AG04449 (cell line): ENCODE measurements at regions not wholly inside any gene's neighbourhood (a gene's known extent, or its start where the extent isn't known, plus 50 kb on each side); places are given as distances from the start of the nearest gene placed in this dataset.

ENCODE experiments used
- CTCF ChIA-PET: fragments of 350-600 bp; formaldehyde crosslinking; extraction: SDS; loops from one replicate; lab custom pipeline; 2021; ENCODE audit warnings: antibody characterized with exemption; lab: Yijun Ruan, JAX
- POLR2A ChIA-PET: fragments of 400-600, 350-600 bp; formaldehyde crosslinking; extraction: SDS; loops from one replicate; lab custom pipeline; 2020; ENCODE audit warnings: antibody characterized with exemption, inconsistent platforms; lab: Yijun Ruan, JAX
- DNase-seq: peaks from one replicate; pipeline ENCODE4 v3.0.0-alpha.2; 2010; ENCODE audit warnings: low read depth, low spot score
- H3K4me3 ChIP-seq: 2 replicates; pipeline ENCODE4 v1.5.1; 2011; ENCODE audit warnings: low read depth, mild to moderate bottlenecking, control low read depth, low read length
- TF ChIP-seq, protein P1 (sequence below): IDR thresholded peaks from one replicate; pipeline ENCODE4 v1.5.1; 2011; ENCODE audit warnings: mild to moderate bottlenecking, moderate library complexity, low read length, control low read depth, inconsistent platforms; ENCODE audit not compliant: insufficient read depth; ENCODE audit errors: missing control alignments

DNA sequence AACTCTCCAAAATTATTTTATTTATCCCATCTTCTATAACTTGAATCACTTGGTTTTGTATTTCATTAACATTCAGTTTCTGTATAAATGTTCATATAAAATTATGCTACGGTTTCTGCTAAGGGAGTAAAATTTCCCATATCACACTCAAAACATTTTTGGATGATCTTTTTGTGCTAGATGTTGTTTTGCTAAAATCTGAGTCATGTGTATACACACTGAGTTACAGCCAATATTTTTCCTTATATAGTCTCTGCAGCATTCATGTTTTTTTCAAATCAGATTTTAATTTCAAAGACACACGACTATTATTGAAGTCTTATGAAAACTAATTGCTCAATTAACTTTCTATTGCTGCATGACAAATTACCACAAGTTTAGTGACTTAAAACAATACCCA lies 54.3 kb upstream of the SLC2A12 start:
- POLR2A ChIA-PET, result no interaction called here
- DNase-seq, result no peak
- TF ChIP-seq, protein P1, sequence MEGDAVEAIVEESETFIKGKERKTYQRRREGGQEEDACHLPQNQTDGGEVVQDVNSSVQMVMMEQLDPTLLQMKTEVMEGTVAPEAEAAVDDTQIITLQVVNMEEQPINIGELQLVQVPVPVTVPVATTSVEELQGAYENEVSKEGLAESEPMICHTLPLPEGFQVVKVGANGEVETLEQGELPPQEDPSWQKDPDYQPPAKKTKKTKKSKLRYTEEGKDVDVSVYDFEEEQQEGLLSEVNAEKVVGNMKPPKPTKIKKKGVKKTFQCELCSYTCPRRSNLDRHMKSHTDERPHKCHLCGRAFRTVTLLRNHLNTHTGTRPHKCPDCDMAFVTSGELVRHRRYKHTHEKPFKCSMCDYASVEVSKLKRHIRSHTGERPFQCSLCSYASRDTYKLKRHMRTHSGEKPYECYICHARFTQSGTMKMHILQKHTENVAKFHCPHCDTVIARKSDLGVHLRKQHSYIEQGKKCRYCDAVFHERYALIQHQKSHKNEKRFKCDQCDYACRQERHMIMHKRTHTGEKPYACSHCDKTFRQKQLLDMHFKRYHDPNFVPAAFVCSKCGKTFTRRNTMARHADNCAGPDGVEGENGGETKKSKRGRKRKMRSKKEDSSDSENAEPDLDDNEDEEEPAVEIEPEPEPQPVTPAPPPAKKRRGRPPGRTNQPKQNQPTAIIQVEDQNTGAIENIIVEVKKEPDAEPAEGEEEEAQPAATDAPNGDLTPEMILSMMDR, result no peak
- no peak overlapping the region for H3K4me3 ChIP-seq
- CTCF ChIA-PET, result interaction anchor here (0.6 to 20.2 kb wide), 7 partner anchors 10 to 834 kb away, joined by 3 to 1249 read pairs (median 9); no protein-coding TSS in a partner anchor

DNA sequence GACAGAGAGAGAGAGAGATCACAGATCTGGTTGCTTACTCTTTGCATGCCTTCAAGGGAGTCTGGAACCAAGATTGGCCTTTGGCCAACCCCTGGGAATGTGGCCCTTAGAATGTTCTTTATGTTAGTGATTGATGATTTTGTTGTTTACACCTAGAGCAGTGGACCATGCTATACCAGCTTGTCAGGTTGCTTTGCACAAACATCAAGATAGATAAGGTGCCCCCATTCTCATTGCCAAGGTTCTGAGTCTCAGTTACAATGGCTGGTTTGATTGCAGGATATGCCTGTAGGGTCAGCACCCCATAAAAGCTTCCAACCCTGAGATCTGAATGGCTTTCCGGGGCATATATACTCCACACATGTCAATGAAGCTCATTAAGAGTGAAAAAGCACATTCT lies 53.5 kb upstream of the SLC2A12 start:
- ChIA-PET CTCF (interaction anchor here (4.3 to 20.2 kb wide), 3 partner anchors 9 to 182 kb away, joined by 25 to 1249 read pairs (median 186); no protein-coding TSS in a partner anchor), POLR2A (no interaction called here)
- H3K4me3 ChIP-seq, result no peak overlapping the region
- no peak for DNase-seq
- TF ChIP-seq, protein P1, result no peak

DNA sequence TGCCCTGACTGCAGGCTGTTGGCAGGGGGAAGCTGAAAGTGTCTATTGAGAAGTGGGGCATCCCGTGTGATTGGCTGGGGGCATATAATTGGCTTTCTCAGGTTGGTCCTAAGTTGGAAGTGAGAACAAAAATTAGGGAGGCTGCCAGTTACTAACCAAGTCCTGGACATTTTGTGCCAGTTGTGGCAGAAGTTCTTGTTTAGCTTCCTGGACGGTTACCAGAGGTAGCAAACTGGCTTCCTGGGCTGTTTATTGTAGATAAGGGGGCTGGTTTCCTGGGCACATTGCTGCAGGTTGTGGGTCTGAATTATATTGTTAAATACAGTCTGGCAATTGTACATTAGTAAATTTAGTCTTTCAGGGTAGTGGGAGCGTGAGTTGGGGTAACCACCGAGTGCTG lies 50.6 kb upstream of the SLC2A12 start:
- CTCF ChIA-PET, result interaction anchor here (0.9 to 20.2 kb wide), 8 partner anchors 9 to 780 kb away, joined by 3 to 1249 read pairs (median 25); no protein-coding TSS in a partner anchor

More for the DNA sequence above, 50.6 kb upstream of the SLC2A12 start:
- no peak overlapping the region for H3K4me3 ChIP-seq
- TF ChIP-seq, protein P1, result no peak
- no peak for DNase-seq
- POLR2A ChIA-PET, result no interaction called here
